ENCODE measurements at regions not wholly inside any gene's neighbourhood (a gene's known extent, or its start where the extent isn't known, plus 50 kb on each side); places are given as distances from the start of the nearest gene placed in this dataset.

DNA sequence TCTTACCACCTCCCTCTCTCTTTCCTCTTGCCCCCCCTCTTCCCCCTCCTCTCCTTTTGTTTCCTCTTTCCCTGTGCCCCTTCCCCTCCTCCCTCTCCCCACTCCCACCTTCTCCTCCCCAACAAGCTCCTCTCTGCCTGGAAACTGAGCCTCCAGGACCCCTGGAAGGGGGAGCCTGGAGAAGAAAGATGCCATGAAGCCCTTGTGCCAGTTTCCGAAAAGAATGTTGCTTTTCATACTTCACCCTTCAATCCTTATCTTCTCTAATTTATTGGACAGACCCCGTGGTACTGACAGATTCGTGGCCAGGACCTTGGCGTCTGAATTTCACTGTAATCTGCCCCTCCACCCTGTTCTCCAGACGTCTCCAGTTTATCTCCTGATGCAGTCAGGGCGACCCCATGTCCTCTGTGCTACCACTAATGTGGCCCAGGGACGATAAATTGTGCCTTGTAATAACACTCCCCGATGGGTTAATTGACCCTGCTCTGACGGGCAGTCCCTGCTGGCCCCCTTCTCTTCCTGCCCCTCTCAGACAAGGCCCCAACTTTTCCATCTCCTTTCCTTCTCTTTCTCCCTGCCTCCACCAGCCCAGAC lies 138.4 kb upstream of the GSE1 start:
- Histone ChIP-seq H3K36me3 (ENCODE audit: control insufficient read depth, insufficient read depth, low read length) (no peaks in the 10 kb centered on the region), H3K27me3 (ENCODE audit: control insufficient read depth, insufficient read depth, low read length) (peaks cover 4% of the 10 kb centered on the region), H3K4me3 (ENCODE audit: low read depth, low read length) (no peak overlapping the region)
- FAIRE-seq (no peak), DNase-seq (ENCODE audit: low read depth) (no peak)
- TF ChIP-seq, protein P1, sequence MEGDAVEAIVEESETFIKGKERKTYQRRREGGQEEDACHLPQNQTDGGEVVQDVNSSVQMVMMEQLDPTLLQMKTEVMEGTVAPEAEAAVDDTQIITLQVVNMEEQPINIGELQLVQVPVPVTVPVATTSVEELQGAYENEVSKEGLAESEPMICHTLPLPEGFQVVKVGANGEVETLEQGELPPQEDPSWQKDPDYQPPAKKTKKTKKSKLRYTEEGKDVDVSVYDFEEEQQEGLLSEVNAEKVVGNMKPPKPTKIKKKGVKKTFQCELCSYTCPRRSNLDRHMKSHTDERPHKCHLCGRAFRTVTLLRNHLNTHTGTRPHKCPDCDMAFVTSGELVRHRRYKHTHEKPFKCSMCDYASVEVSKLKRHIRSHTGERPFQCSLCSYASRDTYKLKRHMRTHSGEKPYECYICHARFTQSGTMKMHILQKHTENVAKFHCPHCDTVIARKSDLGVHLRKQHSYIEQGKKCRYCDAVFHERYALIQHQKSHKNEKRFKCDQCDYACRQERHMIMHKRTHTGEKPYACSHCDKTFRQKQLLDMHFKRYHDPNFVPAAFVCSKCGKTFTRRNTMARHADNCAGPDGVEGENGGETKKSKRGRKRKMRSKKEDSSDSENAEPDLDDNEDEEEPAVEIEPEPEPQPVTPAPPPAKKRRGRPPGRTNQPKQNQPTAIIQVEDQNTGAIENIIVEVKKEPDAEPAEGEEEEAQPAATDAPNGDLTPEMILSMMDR (IDR thresholded peaks at IDR 0.05; ENCODE audit: insufficient read depth, low read length, severe bottlenecking) = no peak

DNA sequence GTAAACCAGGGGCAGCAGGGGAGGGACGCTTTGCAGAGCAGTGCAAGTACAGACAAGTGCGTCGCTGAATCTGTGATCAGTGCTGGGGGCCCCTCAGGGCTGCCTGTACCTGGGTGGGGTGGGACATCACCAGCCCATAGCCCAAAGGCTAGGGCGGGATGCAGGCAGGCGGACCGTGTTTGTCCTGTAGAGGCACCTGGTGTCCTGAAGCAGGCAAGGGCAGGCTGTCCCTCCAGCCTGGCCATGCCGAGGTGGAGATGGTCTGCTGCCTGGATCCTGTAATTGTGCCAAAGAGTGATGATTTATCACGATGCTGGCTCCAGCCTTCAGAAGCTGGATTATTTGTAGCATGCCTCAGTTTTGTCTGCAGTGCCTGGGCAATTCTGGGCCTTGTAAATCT lies 137.9 kb upstream of the GSE1 start:
- no peak for DNase-seq (ENCODE audit: low read depth)
- H3K27me3 ChIP-seq (ENCODE audit: control insufficient read depth, insufficient read depth, low read length) = peaks cover 4% of the 10 kb centered on the region
- no peak for FAIRE-seq

DNA sequence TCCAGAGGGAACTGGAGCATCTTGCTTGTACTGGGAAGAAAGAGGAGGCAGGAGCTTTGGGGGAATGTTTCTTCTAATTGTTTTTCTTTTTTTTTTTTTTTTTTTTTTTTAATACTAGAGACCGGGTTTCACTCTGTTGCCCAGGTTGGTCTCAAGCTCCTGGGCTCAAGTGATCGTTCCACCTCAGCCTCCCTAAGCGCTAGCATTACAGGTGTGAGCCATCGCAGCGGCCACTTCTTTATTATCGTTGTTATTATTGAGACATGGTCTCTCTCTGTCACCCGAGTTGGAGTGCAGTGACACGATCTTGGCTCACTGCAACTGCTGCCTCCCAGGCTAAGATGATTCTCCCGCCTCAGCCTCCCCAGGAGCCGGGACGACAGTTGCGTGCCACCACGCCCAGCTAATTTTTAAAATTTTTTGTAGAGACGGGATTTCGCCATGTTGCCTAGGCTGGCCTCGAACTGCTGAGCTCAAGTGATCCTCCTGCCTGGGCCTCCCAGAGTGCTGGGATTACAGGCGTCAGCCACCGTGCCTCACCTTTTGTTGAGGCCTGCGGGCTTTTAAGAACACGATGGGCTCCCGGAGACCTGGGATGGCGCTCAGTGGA lies 137.3 kb upstream of the GSE1 start:
- Histone ChIP-seq H3K4me3 (ENCODE audit: low read depth, low read length) (no peak overlapping the region), H3K36me3 (ENCODE audit: control insufficient read depth, insufficient read depth, low read length) (no peaks in the 10 kb centered on the region), H3K27me3 (ENCODE audit: control insufficient read depth, insufficient read depth, low read length) (peaks cover 1% of the 10 kb centered on the region)
- TF ChIP-seq, protein P1 (IDR thresholded peaks at IDR 0.05; ENCODE audit: insufficient read depth, low read length, severe bottlenecking) = no peak
- FAIRE-seq (no peak), DNase-seq (ENCODE audit: low read depth) (no peak)

More for the DNA sequence above, 137.9 kb upstream of the GSE1 start:
- Histone ChIP-seq H3K36me3 (ENCODE audit: control insufficient read depth, insufficient read depth, low read length) (no peaks in the 10 kb centered on the region), H3K4me3 (ENCODE audit: low read depth, low read length) (no peak overlapping the region)
- TF ChIP-seq, protein P1 (IDR thresholded peaks at IDR 0.05; ENCODE audit: insufficient read depth, low read length, severe bottlenecking) = no peak

DNA sequence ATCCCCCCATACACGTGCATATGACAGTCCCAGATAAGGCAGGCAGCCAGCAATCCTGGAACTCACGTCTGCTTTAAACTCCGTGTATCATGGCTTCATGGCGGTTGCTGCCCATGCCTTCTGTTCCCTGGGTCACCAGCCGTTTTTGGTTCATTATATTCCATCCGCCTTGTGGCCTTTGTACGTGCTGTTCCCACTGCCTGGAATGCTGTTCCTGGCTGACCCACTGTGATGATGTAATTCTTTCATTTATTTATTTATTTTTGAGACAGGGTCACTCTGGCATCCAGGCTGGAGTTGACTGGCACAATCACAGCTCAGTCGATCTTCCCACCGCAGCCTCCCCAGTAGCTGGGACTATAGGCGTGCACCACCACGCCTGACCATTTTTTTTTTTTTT lies 136.7 kb upstream of the GSE1 start:
- DNase-seq (ENCODE audit: low read depth) = no peak

DNA sequence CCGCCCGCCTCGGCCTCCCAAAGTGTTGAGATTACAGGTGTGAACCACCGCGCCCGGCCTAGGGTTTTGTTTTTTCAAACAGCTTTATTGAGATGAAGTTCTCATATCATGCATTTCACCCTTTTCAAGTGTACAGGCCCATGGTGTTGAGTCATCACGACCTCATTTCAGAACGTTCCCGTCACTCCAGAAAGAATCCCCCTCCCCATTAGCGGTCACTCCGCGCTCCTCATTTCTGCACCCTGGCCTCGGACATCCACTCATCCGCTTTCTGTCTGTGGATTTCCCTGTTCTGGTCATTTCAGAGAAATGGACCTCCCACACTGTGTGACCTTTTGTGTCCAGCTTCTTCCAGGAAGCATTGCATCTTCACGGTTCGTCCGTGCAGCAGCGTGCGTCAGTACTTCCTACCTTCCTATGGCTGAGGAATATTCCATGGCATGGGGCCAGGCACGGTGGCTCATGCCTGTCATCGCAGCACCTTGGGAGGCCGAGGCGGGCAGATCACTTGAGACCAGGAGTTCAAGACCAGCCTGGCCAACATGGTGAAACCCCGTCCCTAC lies 135.2 kb upstream of the GSE1 start:
- TF ChIP-seq, protein P1 (IDR thresholded peaks at IDR 0.05; ENCODE audit: insufficient read depth, low read length, severe bottlenecking) = no peak
- H3K36me3 ChIP-seq (ENCODE audit: control insufficient read depth, insufficient read depth, low read length) = no peaks in the 10 kb centered on the region
- peaks cover 2% of the 10 kb centered on the region for H3K27me3 ChIP-seq (ENCODE audit: control insufficient read depth, insufficient read depth, low read length)
- no peak overlapping the region for H3K4me3 ChIP-seq (ENCODE audit: low read depth, low read length)
- DNase-seq (ENCODE audit: low read depth) = no peak
- FAIRE-seq = no peak

More for the DNA sequence above, 136.7 kb upstream of the GSE1 start:
- peaks cover 1% of the 10 kb centered on the region for H3K27me3 ChIP-seq (ENCODE audit: control insufficient read depth, insufficient read depth, low read length)
- TF ChIP-seq, protein P1 (IDR thresholded peaks at IDR 0.05; ENCODE audit: insufficient read depth, low read length, severe bottlenecking) = no peak
- no peak overlapping the region for H3K4me3 ChIP-seq (ENCODE audit: low read depth, low read length)
- no peak for FAIRE-seq
- H3K36me3 ChIP-seq (ENCODE audit: control insufficient read depth, insufficient read depth, low read length) = no peaks in the 10 kb centered on the region

Measured in bronchial epithelial cell (primary cell).